HEK293T (cell line): ENCODE measurements at regions not wholly inside any gene's neighbourhood (a gene's known extent, or its start where the extent isn't known, plus 50 kb on each side); places are given as distances from the start of the nearest gene placed in this dataset.

ENCODE experiments used
- BHLHE40 ChIP-seq: fragments of 450-650 bp; IDR thresholded peaks from 2 replicates; pipeline ENCODE4 v1.6.1; 2016; ENCODE audit warnings: mild to moderate bottlenecking, moderate library complexity, borderline replicate concordance
- FOXA1 ChIP-seq: fragments of 450-650 bp; IDR thresholded peaks from 2 replicates; pipeline ENCODE4 v1.6.1; 2016; ENCODE audit warnings: mild to moderate bottlenecking
- NFRKB ChIP-seq: fragments of 450-650 bp; IDR thresholded peaks from 2 replicates; pipeline ENCODE4 v1.6.1; 2016; ENCODE audit warnings: mild to moderate bottlenecking, moderate library complexity

DNA sequence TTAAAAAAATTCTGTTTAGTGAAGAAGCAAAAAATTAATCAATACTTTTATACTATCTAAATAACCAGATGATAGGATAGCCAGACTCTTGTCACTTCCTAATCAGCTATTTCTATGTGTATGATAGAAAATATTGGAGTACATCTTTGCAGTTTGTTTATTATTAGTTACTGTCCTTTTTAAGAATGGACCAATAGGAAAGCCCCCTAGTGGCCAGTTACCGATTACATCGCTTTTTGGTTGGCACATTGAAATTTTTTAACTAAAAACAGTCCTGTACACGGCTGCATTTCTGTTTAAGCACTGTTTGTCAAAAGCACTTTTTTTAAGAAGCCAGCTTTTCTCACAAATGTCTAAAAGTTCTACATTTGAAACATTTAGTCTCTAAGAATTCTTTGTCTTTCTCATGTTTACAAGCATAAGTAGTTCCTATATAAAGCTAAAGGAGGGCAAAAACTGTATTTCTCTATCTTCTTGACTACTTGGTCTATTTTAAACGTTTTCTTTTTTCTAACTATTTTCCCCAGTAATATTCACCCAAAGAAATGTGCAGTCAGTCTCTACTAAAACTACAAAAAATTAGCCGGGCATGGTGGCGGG, 253.2 kb upstream of the LRTM1 start:
- no peak for TF ChIP-seq BHLHE40
- TF ChIP-seq NFRKB, result no peak
- no peak for TF ChIP-seq FOXA1
